Lung microvascular endothelial cell (primary cell): ENCODE measurements at regions not wholly inside any gene's neighbourhood (a gene's known extent, or its start where the extent isn't known, plus 50 kb on each side); places are given as distances from the start of the nearest gene placed in this dataset.

ENCODE experiments used
- DNase-seq, 2 donors: peaks; one replicate each; pipeline versions ENCODE4 v3.0.0 to v3.0.0-alpha.2; 2010; ENCODE audit warnings: low read depth in 2 of 2

DNA sequence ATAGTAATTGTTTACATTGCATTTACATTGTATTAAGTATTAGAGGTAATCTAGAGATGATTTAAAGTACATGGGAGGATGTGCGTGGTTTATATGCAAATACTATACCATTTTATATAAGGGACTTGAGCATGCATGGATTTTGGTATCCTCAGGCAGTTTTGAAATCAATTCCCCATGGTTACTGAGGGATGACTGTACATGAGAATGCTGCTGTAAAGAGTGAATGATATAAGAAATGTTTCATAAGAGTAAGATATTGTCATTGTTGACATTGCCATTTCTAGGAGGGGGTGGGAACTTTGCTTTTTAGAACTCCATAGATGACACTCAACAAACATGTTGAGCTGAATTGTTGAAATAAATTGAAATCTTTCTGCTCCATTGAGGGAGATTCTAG is 185.0 kb downstream of the SEMA6A start:
- no peak for DNase-seq

GRCh38 chr5:116388564-116389258 is 185.9 kb downstream of the SEMA6A start:
- peak; percentile 74 to 79 for DNase-seq

- DNase-seq = no peak
Measured at GRCh38 chr5:116387738-116388137, 186.9 kb downstream of the SEMA6A start.

DNA sequence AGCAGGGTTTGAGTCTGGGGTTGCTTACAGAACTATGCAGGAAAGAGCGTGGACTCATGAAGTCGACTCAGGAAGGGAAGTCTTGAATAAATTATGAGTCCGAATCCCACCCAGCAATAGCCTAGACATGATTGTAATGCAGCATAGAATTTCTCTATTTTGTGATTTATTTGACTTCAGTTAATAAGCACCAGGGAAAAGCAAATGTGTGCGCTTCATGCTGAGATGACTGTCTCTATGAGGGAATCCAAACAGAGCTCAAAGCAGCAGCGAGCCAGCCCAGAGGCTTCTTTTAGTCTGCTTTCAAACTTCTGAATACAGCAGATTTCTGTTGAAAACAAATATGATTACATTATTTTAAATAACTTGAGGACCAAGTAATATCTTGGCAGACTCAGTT is 188.0 kb downstream of the SEMA6A start:
- DNase-seq = no peak

DNA sequence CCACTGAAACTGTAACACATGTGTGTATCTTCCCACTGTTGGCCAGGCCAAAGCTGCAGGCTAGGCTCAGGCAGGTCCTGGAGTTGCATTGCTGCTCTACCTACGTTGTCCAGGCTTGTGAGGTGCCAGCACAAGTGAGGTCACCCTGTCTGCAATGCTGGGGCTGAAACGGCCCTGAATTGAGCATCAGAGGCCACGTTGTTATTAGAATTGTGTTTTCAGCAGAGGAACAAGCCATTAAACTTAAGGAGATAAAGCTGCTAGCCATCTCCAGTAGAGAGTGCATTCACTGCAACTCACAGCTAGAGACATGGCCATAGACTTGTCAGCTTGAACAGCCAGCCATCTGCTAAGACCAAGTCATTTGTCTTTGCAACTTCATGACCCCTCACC is 191.8 kb downstream of the SEMA6A start:
- peak in 1 of 2 donors; percentile 31 for DNase-seq

GRCh38 chr5:116382032-116382873 is 192.4 kb downstream of the SEMA6A start:
- DNase-seq = peak in 1 of 2 donors; percentile 44

DNA sequence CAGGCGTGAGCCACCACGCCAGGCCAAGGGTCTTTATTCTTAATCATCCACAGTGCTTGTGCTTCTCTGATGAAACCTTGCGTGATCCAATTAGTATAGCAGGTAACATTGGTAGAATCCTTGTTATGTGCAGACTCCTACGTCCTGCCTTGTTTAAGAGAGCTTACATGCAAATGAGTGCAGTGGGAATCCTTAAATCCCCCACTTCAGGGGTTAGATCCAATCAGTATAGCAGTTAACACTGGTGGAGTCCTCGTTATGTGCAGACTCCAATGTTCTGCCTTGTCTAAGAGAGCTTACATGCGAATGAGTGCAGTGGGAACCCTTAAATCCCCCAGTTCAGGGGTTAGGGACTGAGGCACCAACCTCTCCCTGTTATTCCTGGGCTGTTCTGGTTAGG is 193.4 kb downstream of the SEMA6A start:
- no peak for DNase-seq

DNA sequence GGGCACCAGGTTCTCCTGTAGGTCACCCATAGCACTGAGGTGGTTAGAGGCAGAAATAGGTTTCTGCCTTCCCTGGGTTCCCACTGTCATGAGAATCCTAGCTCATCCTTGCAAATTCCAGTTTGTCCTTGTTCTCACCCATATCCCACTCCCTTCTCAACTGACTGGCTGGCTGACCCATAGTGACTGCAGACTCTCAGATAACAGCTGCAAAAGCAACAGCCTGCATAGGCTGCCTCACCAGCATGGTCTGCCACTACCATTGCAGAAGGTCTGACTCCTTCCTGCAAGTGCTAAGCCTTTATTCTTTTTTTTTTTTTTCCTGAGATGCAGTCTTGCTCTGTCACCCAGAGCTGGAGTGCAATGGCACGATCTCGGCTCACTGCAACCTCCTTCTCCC is 194.0 kb downstream of the SEMA6A start:
- DNase-seq = no peak

DNA sequence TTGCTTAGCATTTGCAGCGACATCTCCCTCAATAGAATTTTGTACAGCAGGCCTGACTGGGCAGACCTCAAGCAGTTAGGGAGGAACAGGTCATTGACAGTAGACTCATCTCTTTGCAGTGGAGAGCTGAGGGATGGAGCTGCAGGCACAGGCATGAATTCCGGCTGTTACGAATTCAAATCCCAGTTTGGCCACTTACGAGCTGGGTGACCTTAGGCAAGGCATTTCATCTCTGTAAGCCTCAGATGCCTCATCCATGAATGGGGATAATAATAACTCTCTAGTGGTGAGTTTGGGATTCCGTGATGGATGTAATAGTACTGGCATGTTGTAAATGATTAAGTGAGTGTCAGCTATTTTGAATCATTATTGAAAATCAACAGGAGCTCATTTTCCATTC is 195.3 kb downstream of the SEMA6A start:
- no peak for DNase-seq

GRCh38 chr5:116378777-116379121 is 195.9 kb downstream of the SEMA6A start:
- DNase-seq = no peak

DNA sequence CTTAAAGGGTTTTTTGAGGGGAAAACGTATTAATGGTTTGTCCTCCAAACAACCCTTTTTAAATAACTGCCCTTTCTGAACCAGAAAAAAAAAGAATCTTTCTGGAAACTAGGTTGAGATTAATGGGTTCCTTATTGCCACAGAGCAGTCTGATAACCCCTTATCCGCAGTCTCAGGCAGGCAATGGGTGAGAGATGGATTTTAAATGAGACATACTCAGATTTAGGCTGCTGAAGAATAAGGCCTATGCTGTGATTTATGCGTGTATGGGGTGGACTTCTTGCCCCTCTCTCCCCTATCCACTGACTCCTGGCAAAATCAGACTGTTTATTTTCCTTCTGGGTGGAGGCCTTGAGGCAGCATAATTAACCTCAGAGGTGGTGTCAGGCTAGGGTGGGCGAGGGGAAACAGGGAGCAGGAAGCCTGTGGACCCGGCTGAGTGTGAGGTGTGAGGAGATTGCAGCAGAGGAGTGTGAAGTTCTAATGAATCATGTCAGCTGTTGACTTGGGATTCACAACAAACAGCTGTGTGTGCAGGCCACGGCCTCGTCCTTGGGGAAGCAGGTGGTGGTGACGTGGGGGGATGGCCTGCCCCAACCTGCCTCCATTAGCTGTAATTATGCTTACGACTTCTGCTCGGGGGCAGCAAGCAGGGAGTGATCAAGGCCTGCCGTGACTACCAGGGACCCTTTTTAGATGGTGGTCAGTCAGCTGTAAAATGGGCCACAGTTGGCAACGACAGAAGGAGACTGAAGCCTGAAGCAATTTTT is 196.4 kb downstream of the SEMA6A start:
- peak in 1 of 2 donors; percentile 61 for DNase-seq

- no peak for DNase-seq
Measured at GRCh38 chr5:116377276-116378006, 197.2 kb downstream of the SEMA6A start.

GRCh38 chr5:116375926-116376325 is 198.7 kb downstream of the SEMA6A start:
- peak in 1 of 2 donors; percentile 33 for DNase-seq

DNA sequence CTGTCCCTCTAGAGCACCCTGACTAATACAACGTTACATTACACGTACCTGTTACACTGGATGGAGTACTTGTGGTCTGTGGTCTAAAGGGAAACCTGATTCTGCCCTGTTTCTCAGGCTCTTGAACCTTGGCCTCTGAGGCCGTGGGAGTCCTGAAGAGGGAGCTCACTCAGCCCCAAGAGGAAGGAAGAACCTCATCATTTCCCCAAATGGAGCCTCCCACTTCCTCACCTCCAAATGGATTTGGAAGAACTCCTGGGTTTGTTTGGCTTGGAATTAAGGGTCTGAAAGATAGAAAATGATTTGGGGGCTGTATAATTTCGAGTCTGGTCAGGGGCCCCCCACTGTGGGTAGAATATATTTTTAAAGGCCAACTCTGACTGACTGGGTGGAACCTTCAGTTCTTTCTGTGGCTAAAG is 200.2 kb downstream of the SEMA6A start:
- DNase-seq = peak; percentile 57 to 74

DNA sequence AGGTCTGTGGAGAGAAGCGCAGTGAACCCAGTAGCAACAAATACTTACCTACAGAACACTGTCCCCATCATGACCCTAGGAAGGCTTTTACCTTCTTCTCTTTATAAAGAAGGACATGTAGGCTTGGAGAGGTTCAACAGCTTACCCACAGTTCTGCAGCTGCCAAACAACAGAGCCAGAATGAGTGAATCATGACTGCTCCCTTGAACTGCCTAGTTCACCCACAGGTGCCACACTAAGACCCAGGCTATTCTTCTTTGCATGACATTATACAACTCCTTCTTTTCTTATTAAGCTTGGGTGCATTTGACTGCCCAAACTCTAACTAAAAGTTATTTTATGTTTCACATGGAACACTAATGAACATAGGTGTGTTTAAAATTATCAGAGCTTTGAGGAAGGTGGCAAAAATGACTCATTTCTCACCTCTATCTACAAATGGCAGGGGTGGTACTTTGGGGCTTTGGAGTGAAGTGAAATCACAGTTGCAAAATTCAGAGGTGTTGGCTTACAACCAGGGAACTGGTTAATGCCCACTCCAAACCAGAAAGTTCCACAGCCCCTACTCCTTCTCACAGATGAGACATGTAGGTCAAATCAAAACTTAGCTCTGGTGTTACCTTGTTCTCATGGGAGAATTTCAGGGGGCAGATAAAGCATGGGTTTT is 201.6 kb downstream of the SEMA6A start:
- no peak for DNase-seq

DNA sequence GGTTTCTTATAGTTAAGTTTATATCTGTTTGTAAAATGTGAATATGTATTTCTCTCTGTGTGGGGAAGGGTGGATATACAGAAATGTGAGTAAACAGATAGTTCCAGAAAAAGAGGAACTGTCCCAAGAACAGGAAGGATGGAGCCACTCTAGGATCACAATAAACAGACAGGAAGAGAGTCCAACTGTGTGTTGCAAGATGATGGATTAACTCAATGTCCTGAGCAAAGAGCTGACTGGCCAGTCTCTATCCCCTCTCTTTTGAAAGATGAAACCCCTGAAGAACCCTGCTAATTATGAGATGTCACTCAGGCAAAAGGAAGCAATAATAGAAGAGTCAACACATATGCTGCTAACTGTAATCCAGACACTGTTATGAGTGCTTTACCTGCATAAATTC is 202.7 kb downstream of the SEMA6A start:
- DNase-seq = peak; percentile 18 to 60

GRCh38 chr5:116371431-116371830 is 203.2 kb downstream of the SEMA6A start:
- DNase-seq = no peak

DNA sequence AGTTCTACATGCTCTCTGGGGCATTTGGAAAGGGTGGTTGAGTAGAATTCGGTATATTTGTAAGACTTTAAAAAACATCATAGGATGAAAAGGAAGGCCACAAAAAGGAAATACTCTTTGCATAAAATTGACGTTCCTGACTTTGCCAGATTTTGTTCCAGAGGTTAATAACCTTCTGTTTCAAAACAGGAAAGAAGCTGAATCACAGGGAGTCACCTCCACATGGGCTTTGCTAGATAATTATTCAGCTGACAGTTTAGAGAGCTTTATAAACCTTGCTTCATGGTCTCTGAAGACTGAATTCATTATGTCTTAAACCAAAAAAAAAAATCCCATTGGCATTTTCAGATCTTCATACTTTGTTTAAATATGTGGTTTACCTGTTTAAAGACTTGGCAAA is 203.7 kb downstream of the SEMA6A start:
- peak; percentile 87 to 89 for DNase-seq

GRCh38 chr5:116370149-116370548 is 204.5 kb downstream of the SEMA6A start:
- DNase-seq = peak; percentile 15 to 27

GRCh38 chr5:116365006-116365496 is 209.6 kb downstream of the SEMA6A start:
- DNase-seq = peak in 1 of 2 donors; percentile 75

- DNase-seq = no peak
Measured at GRCh38 chr5:116363780-116364179, 210.8 kb downstream of the SEMA6A start.
